ENCODE measurements at regions not wholly inside any gene's neighbourhood (a gene's known extent, or its start where the extent isn't known, plus 50 kb on each side); places are given as distances from the start of the nearest gene placed in this dataset.

DNA sequence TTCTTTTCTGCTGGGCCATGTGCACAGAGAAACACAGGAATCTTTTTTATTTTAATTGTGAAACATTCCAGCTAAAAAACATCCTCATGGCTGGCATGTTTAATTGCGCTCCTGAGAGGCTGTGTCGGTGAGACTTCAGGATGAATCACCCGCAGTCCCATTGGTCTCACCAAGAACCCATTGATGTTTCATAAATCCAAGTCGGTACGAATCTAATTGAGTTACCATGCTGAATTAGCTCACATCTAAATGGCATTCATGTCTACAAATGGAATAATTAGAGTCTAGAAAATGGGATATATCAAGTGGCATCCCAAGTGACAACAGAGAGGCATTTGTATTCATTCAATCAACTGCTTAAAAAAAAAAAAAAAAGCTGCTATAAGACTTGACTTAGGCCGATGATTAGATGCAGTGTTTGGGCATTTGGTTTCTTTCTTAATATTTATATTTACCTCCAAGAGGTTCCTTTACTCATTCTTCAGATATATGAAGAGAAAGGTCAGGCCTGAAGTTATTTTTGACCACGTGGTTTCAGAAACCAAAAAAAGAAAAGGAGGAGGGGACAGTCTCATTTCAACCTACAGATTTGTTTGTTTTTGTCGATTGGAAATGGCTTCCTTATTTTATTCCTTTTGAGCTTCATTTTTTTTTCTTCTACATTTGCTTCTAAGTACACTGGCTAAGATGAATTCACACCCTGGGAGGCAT is 79.1 kb upstream of the FOXB1 start:
- no peak overlapping the region for H2AFZ ChIP-seq (ENCODE audit: low read length)
- H4K20me1 ChIP-seq (ENCODE audit: insufficient read depth, low read length): no peaks in the 10 kb centered on the region
- no peak overlapping the region for H3K4me2 ChIP-seq (ENCODE audit: insufficient read depth, low read length)
- peaks cover 22% of the 10 kb centered on the region for H3K27me3 ChIP-seq (ENCODE audit: insufficient read depth, low read length)
- no peak overlapping the region for H3K4me3 ChIP-seq (ENCODE audit: insufficient read depth, low read length)
- H3K4me1 ChIP-seq (ENCODE audit: insufficient read depth, low read length): no peaks in the 10 kb centered on the region
- DNase-seq (ENCODE audit: insufficient read length, low spot score, missing footprints): no peak
- no peak for TF ChIP-seq CTCF (IDR thresholded peaks at IDR 0.05; ENCODE audit: extremely low read depth, low read depth, low read length)
- no peaks in the 10 kb centered on the region for H3K79me2 ChIP-seq (ENCODE audit: insufficient read depth, low read length)
- no peaks in the 10 kb centered on the region for H3K36me3 ChIP-seq (ENCODE audit: insufficient read depth, low read length)
- H3K9me3 ChIP-seq (ENCODE audit: low read depth, low read length): no peaks in the 10 kb centered on the region
- no peak overlapping the region for H3K27ac ChIP-seq (ENCODE audit: low read depth, low read length)

DNA sequence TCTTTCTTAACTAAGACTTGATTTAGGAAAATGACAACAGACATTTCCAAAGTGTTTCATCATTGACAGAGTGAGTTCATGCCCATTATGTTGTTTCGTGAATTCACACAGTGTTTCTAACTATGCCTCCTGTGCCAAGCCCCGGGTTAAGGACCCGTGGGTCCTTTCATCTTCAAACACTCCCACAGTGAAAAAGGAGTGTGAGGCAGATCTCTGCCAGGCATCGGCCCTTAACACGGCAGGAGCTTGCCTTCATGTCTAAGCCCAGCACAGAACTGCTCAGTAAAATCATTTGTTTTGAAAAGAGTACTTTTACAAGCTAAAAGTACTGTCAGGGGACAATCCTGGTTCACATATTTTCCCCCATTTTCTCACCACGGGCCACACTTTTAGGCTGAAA is 80.0 kb upstream of the FOXB1 start:
- Histone ChIP-seq H4K20me1 (ENCODE audit: insufficient read depth, low read length) (no peaks in the 10 kb centered on the region), H2AFZ (ENCODE audit: low read length) (no peak overlapping the region), H3K9me3 (ENCODE audit: low read depth, low read length) (no peaks in the 10 kb centered on the region), H3K27ac (ENCODE audit: low read depth, low read length) (no peak overlapping the region), H3K4me3 (ENCODE audit: insufficient read depth, low read length) (no peak overlapping the region), H3K4me2 (ENCODE audit: insufficient read depth, low read length) (no peak overlapping the region), H3K79me2 (ENCODE audit: insufficient read depth, low read length) (no peaks in the 10 kb centered on the region), H3K4me1 (ENCODE audit: insufficient read depth, low read length) (peaks cover 7% of the 10 kb centered on the region), H3K27me3 (ENCODE audit: insufficient read depth, low read length) (peaks cover 22% of the 10 kb centered on the region), H3K36me3 (ENCODE audit: insufficient read depth, low read length) (no peaks in the 10 kb centered on the region)
- no peak for TF ChIP-seq CTCF (IDR thresholded peaks at IDR 0.05; ENCODE audit: extremely low read depth, low read depth, low read length)
- no peak for DNase-seq (ENCODE audit: insufficient read length, low spot score, missing footprints)

- Histone ChIP-seq H3K36me3 (ENCODE audit: insufficient read depth, low read length) (no peaks in the 10 kb centered on the region), H3K27me3 (ENCODE audit: insufficient read depth, low read length) (peaks cover 22% of the 10 kb centered on the region), H3K27ac (ENCODE audit: low read depth, low read length) (no peak overlapping the region), H4K20me1 (ENCODE audit: insufficient read depth, low read length) (no peaks in the 10 kb centered on the region), H3K79me2 (ENCODE audit: insufficient read depth, low read length) (no peaks in the 10 kb centered on the region), H3K4me2 (ENCODE audit: insufficient read depth, low read length) (no peak overlapping the region), H2AFZ (ENCODE audit: low read length) (no peak overlapping the region), H3K4me1 (ENCODE audit: insufficient read depth, low read length) (peaks cover 9% of the 10 kb centered on the region), H3K4me3 (ENCODE audit: insufficient read depth, low read length) (no peak overlapping the region), H3K9me3 (ENCODE audit: low read depth, low read length) (no peaks in the 10 kb centered on the region)
- TF ChIP-seq CTCF (IDR thresholded peaks at IDR 0.05; ENCODE audit: extremely low read depth, low read depth, low read length): no peak
- DNase-seq (ENCODE audit: insufficient read length, low spot score, missing footprints): no peak
These were observed 80.6 kb upstream of the FOXB1 start for GRCh38 chr15:59923508-59923907.

DNA sequence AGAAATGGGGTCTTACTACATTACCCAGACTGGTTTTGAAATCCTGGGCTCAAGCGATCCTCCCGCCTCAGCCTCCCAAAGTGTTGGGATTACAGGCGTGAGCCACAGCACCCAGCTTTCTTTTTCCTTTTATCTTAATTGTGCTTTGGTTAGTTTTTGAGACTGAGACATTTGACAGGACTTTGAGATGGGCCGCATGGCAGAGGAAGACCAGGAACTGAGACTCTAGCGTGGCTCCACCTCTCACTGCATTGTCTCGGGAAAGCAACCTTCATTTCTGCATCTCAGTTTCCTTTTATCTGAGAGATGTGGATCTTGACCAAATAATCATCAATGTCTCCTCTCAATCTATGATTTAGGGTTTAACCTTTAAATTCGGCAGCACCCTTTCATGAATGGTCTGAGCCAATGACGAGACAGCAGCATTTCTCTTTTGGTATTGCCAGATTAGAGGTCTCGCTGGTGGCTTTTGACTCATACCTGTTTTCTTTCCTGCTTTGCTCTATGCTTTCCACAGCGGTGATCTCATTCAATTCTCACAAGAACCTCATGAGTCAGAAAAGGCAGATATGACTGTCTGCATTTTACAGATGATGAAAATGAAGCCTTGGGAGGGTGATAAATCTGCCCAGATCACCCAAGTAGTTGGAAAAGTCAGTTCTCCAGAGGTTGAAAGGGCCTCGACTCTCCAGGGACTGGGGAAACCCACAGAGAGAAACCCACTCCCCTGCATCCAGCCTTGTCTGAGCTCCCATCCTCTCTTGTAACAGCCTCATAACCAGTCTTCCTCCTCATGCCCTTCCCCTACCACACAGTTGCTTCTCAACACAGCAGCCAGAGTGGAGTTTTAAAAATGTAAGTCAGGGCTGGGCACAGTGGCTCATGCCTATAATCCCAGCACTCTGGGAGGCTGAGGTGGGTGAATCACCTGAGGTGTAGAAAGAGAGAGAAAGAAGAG is 84.8 kb upstream of the FOXB1 start:
- DNase-seq (ENCODE audit: insufficient read length, low spot score, missing footprints): peak; percentile 54
- no peaks in the 10 kb centered on the region for H4K20me1 ChIP-seq (ENCODE audit: insufficient read depth, low read length)
- H2AFZ ChIP-seq (ENCODE audit: low read length): peak overlapping the region; percentile 23
- no peaks in the 10 kb centered on the region for H3K79me2 ChIP-seq (ENCODE audit: insufficient read depth, low read length)
- peak overlapping the region; percentile 35 for H3K4me2 ChIP-seq (ENCODE audit: insufficient read depth, low read length)
- no peak overlapping the region for H3K27ac ChIP-seq (ENCODE audit: low read depth, low read length)
- no peak overlapping the region for H3K4me3 ChIP-seq (ENCODE audit: insufficient read depth, low read length)
- H3K36me3 ChIP-seq (ENCODE audit: insufficient read depth, low read length): no peaks in the 10 kb centered on the region
- TF ChIP-seq CTCF (IDR thresholded peaks at IDR 0.05; ENCODE audit: extremely low read depth, low read depth, low read length): no peak
- H3K9me3 ChIP-seq (ENCODE audit: low read depth, low read length): no peaks in the 10 kb centered on the region
- H3K4me1 ChIP-seq (ENCODE audit: insufficient read depth, low read length): peaks cover 9% of the 10 kb centered on the region
- peaks cover 17% of the 10 kb centered on the region for H3K27me3 ChIP-seq (ENCODE audit: insufficient read depth, low read length)
